HG02610 (cell line): ENCODE measurements at regions not wholly inside any gene's neighbourhood (a gene's known extent, or its start where the extent isn't known, plus 50 kb on each side); places are given as distances from the start of the nearest gene placed in this dataset.
"Not testable (repeated sequence)": the region's sequence is repeated elsewhere in the genome, so short reads cannot be mapped to it uniquely, and the experiment has no call there.

Experiments
- ATAC-seq: cut with Tn5 transposase; IDR thresholded peaks from one replicate; pipeline ENCODE4 v1.9.1; 2021; ENCODE audit warnings: mild to moderate bottlenecking, moderate library complexity; ENCODE audit not compliant: unreplicated experiment

- no peak for ATAC-seq
Measured at GRCh38 chr3:19825193-19825592, 108.8 kb downstream of the EFHB start.

GRCh38 chr3:19822805-19823204 is 111.2 kb downstream of the EFHB start:
- ATAC-seq: no peak

GRCh38 chr3:19816631-19817030 is 117.4 kb downstream of the EFHB start:
- no peak for ATAC-seq

GRCh38 chr3:19815805-19816204 is 118.2 kb downstream of the EFHB start:
- no peak for ATAC-seq

- not testable (repeated sequence) for ATAC-seq
Measured at GRCh38 chr3:19813743-19814142, 120.3 kb downstream of the EFHB start.

- no peak for ATAC-seq
Measured at GRCh38 chr3:19811689-19812088, 122.3 kb downstream of the EFHB start.

- no peak for ATAC-seq
Measured at GRCh38 chr3:19808834-19809233, 125.2 kb downstream of the EFHB start.

- ATAC-seq: no peak
Measured at GRCh38 chr3:19799887-19800286, 134.1 kb downstream of the EFHB start.

GRCh38 chr3:19799115-19799514 is 134.9 kb downstream of the EFHB start:
- ATAC-seq: no peak

- ATAC-seq: no peak
Measured at GRCh38 chr3:19798324-19798723, 135.7 kb downstream of the EFHB start.

- ATAC-seq: no peak
Measured at GRCh38 chr3:19792388-19792787, 141.6 kb downstream of the EFHB start.

- ATAC-seq: no peak
Measured at GRCh38 chr3:19775765-19776164, 158.3 kb downstream of the EFHB start.

- no peak for ATAC-seq
Measured at GRCh38 chr3:19769694-19770093, 164.3 kb downstream of the EFHB start.

GRCh38 chr3:19765954-19766353 is 168.1 kb downstream of the EFHB start:
- ATAC-seq: no peak

GRCh38 chr3:19757773-19758172 is 176.2 kb downstream of the EFHB start:
- ATAC-seq: no peak

GRCh38 chr3:19749448-19750017 is 184.5 kb downstream of the EFHB start:
- no peak for ATAC-seq

GRCh38 chr3:19748782-19749447 is 185.1 kb downstream of the EFHB start:
- no peak for ATAC-seq

GRCh38 chr3:19744047-19744446 is 190.0 kb downstream of the EFHB start:
- ATAC-seq: no peak

- no peak for ATAC-seq
Measured at GRCh38 chr3:19742935-19743334, 191.1 kb downstream of the EFHB start.

GRCh38 chr3:19739504-19739903 is 194.5 kb downstream of the EFHB start:
- no peak for ATAC-seq

GRCh38 chr3:19738846-19739245 is 195.2 kb downstream of the EFHB start:
- no peak for ATAC-seq

- ATAC-seq: no peak
Measured at GRCh38 chr3:19735111-19735510, 198.9 kb downstream of the EFHB start.

- no peak for ATAC-seq
Measured at GRCh38 chr3:19734453-19734852, 199.6 kb downstream of the EFHB start.
